ENCODE measurements at regions not wholly inside any gene's neighbourhood (a gene's known extent, or its start where the extent isn't known, plus 50 kb on each side); places are given as distances from the start of the nearest gene placed in this dataset.

DNA sequence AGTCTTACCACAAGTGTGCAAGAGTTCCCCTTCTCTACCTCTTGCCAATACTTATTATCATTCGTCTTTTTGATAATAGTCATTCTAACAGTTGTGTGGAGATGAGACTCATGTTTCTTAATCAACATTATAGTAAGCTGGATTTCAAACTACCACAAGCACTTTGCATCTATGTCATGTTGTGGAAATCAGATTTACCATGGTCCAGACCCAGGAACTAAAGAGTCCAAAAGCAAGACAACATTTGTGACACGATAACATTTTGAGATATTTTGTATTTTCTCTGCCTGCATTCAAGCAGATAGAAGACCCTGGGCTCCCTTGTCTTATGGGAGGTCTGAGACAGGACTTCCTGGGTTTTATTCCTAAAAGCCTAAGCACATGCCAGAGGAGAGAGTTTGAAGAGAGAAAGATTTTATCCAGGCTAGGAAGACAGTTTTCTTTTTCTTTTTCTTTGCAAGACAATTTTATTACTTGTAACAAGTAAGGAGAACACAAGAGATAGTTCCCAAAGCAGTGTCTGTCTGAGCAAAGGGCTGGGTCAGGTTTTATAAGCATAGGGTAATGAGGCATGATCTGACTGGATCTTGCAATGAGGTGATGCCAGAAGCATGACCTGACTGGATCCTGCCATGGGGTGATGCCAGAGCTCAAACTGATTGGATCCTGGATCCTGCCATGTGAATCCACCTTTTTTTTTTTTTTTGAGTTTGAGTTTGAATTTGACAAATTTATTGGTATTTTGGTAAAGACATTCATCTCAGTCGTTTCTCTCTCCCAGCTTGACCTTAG lies 180.5 kb upstream of the HMGA2 start (continued):
- TF ChIP-seq, protein P1, sequence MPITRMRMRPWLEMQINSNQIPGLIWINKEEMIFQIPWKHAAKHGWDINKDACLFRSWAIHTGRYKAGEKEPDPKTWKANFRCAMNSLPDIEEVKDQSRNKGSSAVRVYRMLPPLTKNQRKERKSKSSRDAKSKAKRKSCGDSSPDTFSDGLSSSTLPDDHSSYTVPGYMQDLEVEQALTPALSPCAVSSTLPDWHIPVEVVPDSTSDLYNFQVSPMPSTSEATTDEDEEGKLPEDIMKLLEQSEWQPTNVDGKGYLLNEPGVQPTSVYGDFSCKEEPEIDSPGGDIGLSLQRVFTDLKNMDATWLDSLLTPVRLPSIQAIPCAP (CRISPR knock-in tag; IDR thresholded peaks at IDR 0.05; ENCODE audit: borderline replicate concordance), result no peak
- TF ChIP-seq ZFP1 (CRISPR knock-in tag; IDR thresholded peaks at IDR 0.05), result peak; percentile 74; the same call in 1 of the 2 replicates
- no peak for TF ChIP-seq DACH1 (IDR thresholded peaks at IDR 0.05; ENCODE audit: partially characterized antibody)
- TF ChIP-seq ZNF134 (CRISPR knock-in tag; conservative IDR thresholded peaks at IDR 0.05), result no peak
- no peak for TF ChIP-seq CREBBP (IDR thresholded peaks at IDR 0.05; ENCODE audit: low read depth, low read length)
- TF ChIP-seq ZNF175 (CRISPR knock-in tag; IDR thresholded peaks at IDR 0.05; ENCODE audit: low read depth), result 0 out of 2 replicates have a peak, but pooled peaks have one; percentile 31
- TF ChIP-seq, protein P2, sequence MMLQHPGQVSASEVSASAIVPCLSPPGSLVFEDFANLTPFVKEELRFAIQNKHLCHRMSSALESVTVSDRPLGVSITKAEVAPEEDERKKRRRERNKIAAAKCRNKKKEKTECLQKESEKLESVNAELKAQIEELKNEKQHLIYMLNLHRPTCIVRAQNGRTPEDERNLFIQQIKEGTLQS (IDR thresholded peaks at IDR 0.05), result no peak
- TF ChIP-seq, protein P2 (CRISPR knock-in tag; conservative IDR thresholded peaks at IDR 0.05), result no peak
- TF ChIP-seq, protein P3, sequence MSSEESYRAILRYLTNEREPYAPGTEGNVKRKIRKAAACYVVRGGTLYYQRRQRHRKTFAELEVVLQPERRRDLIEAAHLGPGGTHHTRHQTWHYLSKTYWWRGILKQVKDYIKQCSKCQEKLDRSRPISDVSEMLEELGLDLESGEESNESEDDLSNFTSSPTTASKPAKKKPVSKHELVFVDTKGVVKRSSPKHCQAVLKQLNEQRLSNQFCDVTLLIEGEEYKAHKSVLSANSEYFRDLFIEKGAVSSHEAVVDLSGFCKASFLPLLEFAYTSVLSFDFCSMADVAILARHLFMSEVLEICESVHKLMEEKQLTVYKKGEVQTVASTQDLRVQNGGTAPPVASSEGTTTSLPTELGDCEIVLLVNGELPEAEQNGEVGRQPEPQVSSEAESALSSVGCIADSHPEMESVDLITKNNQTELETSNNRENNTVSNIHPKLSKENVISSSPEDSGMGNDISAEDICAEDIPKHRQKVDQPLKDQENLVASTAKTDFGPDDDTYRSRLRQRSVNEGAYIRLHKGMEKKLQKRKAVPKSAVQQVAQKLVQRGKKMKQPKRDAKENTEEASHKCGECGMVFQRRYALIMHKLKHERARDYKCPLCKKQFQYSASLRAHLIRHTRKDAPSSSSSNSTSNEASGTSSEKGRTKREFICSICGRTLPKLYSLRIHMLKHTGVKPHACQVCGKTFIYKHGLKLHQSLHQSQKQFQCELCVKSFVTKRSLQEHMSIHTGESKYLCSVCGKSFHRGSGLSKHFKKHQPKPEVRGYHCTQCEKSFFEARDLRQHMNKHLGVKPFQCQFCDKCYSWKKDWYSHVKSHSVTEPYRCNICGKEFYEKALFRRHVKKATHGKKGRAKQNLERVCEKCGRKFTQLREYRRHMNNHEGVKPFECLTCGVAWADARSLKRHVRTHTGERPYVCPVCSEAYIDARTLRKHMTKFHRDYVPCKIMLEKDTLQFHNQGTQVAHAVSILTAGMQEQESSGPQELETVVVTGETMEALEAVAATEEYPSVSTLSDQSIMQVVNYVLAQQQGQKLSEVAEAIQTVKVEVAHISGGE (CRISPR knock-in tag; IDR thresholded peaks at IDR 0.05), result no peak
- TF ChIP-seq SMAD1 (IDR thresholded peaks at IDR 0.05; ENCODE audit: low read depth, low read length, partially characterized antibody), result peak; percentile 59
- TF ChIP-seq MED1 (CRISPR knock-in tag; IDR thresholded peaks at IDR 0.05; ENCODE audit: borderline replicate concordance), result no peak
- TF ChIP-seq NCOA6 (IDR thresholded peaks at IDR 0.05), result no peak
- TF ChIP-seq, protein P4, sequence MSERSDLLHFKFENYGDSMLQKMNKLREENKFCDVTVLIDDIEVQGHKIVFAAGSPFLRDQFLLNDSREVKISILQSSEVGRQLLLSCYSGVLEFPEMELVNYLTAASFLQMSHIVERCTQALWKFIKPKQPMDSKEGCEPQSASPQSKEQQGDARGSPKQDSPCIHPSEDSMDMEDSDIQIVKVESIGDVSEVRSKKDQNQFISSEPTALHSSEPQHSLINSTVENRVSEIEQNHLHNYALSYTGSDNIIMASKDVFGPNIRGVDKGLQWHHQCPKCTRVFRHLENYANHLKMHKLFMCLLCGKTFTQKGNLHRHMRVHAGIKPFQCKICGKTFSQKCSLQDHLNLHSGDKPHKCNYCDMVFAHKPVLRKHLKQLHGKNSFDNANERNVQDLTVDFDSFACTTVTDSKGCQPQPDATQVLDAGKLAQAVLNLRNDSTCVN (CRISPR knock-in tag; IDR thresholded peaks at IDR 0.05), result peak; percentile 83
- no peak for TF ChIP-seq ZNF282 (CRISPR knock-in tag; IDR thresholded peaks at IDR 0.05)
- no peak for TF ChIP-seq MCM5 (IDR thresholded peaks at IDR 0.05; ENCODE audit: low read depth)
- TF ChIP-seq POLR2A (conservative IDR thresholded peaks at IDR 0.05), result peak; percentile 80
- TF ChIP-seq ZNF324 (CRISPR knock-in tag; IDR thresholded peaks at IDR 0.05), result peak; percentile 45; the same call in 1 of the 2 replicates
- TF ChIP-seq CAMTA2 (CRISPR knock-in tag; conservative IDR thresholded peaks at IDR 0.05), result no peak
- TF ChIP-seq, protein P5, sequence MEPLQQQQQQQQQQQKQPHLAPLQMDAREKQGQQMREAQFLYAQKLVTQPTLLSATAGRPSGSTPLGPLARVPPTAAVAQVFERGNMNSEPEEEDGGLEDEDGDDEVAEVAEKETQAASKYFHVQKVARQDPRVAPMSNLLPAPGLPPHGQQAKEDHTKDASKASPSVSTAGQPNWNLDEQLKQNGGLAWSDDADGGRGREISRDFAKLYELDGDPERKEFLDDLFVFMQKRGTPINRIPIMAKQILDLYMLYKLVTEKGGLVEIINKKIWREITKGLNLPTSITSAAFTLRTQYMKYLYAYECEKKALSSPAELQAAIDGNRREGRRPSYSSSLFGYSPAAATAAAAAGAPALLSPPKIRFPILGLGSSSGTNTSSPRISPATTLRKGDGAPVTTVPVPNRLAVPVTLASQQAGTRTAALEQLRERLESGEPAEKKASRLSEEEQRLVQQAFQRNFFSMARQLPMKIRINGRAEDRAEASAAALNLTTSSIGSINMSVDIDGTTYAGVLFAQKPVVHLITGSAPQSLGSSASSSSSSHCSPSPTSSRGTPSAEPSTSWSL (CRISPR knock-in tag; IDR thresholded peaks at IDR 0.05; ENCODE audit: borderline replicate concordance), result no peak
